ENCODE measurements at regions not wholly inside any gene's neighbourhood (a gene's known extent, or its start where the extent isn't known, plus 50 kb on each side); places are given as distances from the start of the nearest gene placed in this dataset.

GRCh38 chrX:122087341-122087740, 1039.9 kb downstream of the GLUD2 start:
- TF ChIP-seq CTCF (IDR thresholded peaks at IDR 0.05; ENCODE audit: insufficient read depth, low read depth, low read length, missing control alignments) = no peak

DNA sequence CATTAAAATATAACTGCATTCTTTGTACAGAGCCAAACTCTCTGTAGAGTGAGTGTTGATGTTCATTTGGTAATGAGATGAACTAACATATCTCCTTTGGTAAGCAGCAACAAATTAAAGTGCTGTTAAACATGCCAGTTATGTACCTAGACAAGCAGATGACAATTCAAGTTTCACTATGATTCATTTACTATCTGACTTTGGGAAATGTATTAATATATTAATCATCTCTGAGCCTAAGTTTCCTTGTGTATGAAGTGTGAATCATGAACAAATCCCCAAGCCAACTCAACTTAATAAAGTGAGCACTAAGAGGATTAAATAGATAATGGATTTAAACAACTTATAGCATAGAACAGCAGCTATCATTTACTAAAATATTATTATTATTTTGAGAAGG, 1044.2 kb downstream of the GLUD2 start:
- H3K4me3 ChIP-seq (ENCODE audit: low read depth, low read length) = no peak overlapping the region
- DNase-seq (ENCODE audit: low read depth) = no peak
- TF ChIP-seq CTCF (IDR thresholded peaks at IDR 0.05; ENCODE audit: insufficient read depth, low read depth, low read length, missing control alignments) = no peak

More at GRCh38 chrX:122087341-122087740, 1039.9 kb downstream of the GLUD2 start:
- no peak for DNase-seq (ENCODE audit: low read depth)
- H3K4me3 ChIP-seq (ENCODE audit: low read depth, low read length) = no peak overlapping the region

DNA sequence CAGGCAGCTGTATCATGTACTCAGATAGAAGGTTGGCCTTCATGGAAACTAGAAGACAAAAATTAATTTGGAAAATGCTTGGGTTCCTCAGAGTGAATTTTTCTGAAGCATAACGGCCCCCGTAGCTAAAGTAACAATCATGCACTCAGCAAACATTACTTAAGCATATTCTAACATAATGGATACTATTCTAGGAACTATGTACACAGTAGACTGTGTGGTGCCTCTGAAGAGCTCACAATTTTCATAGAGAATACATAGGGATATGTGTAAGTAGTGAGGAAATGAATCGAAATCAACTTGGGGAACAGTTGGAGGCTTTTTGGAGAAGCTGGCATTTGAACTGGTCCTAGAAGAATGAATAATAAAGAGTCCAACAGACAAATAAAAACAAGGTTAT, 1045.0 kb downstream of the GLUD2 start:
- TF ChIP-seq CTCF (IDR thresholded peaks at IDR 0.05; ENCODE audit: insufficient read depth, low read depth, low read length, missing control alignments) = no peak
- no peak for DNase-seq (ENCODE audit: low read depth)

GRCh38 chrX:122092978-122093377, 1045.6 kb downstream of the GLUD2 start:
- TF ChIP-seq CTCF (IDR thresholded peaks at IDR 0.05; ENCODE audit: insufficient read depth, low read depth, low read length, missing control alignments) = no peak
- no peak for DNase-seq (ENCODE audit: low read depth)
- H3K4me3 ChIP-seq (ENCODE audit: low read depth, low read length) = no peak overlapping the region

More for the DNA sequence above, 1045.0 kb downstream of the GLUD2 start:
- no peak overlapping the region for H3K4me3 ChIP-seq (ENCODE audit: low read depth, low read length)

DNA sequence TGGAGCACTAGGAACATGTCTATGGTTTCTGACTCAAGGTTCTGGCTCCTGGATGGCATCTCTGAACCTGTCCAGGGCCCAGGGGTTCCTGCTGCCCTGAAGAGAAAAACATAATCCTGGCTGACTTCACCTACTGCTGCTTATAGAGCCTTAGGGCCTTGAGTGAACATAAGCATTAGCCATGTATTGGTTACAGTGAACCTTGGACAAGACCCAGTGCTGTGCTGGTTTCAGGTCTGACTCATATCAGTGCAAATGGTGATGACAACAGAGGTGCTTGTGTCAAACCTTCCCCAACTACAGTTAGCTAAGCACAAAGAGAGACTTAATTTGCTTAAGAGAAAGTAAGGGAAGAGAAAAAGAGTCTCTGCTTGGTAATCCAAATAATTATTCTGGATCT, 1047.2 kb downstream of the GLUD2 start:
- peak; percentile 0 for DNase-seq (ENCODE audit: low read depth)
- no peak for TF ChIP-seq CTCF (IDR thresholded peaks at IDR 0.05; ENCODE audit: insufficient read depth, low read depth, low read length, missing control alignments)
- no peak overlapping the region for H3K4me3 ChIP-seq (ENCODE audit: low read depth, low read length)

- no peak for TF ChIP-seq CTCF (IDR thresholded peaks at IDR 0.05; ENCODE audit: insufficient read depth, low read depth, low read length, missing control alignments)
- no peak overlapping the region for H3K4me3 ChIP-seq (ENCODE audit: low read depth, low read length)
- DNase-seq (ENCODE audit: low read depth) = no peak
These were observed 1066.0 kb downstream of the GLUD2 start for GRCh38 chrX:122113376-122113775.

- H3K4me3 ChIP-seq (ENCODE audit: low read depth, low read length) = no peak overlapping the region
- DNase-seq (ENCODE audit: low read depth) = no peak
These were observed 1066.5 kb downstream of the GLUD2 start for GRCh38 chrX:122113896-122114295.

More at GRCh38 chrX:122113896-122114295, 1066.5 kb downstream of the GLUD2 start:
- no peak for TF ChIP-seq CTCF (IDR thresholded peaks at IDR 0.05; ENCODE audit: insufficient read depth, low read depth, low read length, missing control alignments)
